ENCODE measurements at regions not wholly inside any gene's neighbourhood (a gene's known extent, or its start where the extent isn't known, plus 50 kb on each side); places are given as distances from the start of the nearest gene placed in this dataset.

DNA sequence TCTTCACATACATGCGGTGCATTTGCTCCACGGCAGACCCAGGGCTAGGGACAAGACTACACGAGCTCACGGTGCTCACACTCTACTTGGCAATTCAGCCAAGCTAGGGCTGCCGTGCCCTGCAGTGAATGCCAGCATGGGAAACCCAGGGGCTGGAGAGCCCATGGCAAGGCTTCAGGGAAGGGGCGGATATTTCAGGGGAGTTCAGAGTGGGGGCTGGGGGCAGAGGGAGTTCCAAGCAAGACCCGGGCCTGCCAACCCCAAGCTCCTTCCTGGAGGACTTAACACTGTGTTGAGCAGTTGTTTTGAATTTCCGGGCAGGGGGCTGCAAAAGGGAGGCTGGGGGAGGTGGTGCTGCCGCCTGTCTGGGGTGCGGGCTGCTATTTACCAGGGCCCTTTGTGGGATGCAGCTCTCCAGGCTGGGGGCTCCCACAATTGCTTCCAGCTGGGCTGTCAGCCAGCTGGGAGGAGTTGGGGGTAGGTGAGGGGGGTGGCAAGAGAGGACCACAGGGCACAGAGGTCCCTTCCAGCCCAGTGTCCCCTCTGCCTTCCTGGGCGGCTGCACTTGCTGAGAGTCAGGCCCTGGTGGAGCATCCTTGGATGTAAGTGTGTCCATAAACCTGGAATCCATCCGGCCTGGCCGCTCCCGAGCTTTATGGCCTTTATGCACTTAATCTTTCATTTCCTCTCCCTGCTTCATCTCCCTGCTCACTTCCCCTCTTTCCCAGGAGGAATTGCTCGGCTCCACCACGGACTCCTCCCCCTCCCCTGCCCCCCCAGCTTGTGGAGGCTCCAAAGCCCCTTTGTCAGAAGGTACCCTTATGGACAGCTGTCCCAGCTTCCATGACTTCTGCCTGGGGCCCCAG lies 55.8 kb upstream of the SSBP3 start:
- TF ChIP-seq, protein P1, sequence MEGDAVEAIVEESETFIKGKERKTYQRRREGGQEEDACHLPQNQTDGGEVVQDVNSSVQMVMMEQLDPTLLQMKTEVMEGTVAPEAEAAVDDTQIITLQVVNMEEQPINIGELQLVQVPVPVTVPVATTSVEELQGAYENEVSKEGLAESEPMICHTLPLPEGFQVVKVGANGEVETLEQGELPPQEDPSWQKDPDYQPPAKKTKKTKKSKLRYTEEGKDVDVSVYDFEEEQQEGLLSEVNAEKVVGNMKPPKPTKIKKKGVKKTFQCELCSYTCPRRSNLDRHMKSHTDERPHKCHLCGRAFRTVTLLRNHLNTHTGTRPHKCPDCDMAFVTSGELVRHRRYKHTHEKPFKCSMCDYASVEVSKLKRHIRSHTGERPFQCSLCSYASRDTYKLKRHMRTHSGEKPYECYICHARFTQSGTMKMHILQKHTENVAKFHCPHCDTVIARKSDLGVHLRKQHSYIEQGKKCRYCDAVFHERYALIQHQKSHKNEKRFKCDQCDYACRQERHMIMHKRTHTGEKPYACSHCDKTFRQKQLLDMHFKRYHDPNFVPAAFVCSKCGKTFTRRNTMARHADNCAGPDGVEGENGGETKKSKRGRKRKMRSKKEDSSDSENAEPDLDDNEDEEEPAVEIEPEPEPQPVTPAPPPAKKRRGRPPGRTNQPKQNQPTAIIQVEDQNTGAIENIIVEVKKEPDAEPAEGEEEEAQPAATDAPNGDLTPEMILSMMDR (conservative IDR thresholded peaks at IDR 0.05; ENCODE audit: low read length) = no peak
- TF ChIP-seq EZH2phosphoT487 (IDR thresholded peaks at IDR 0.05; ENCODE audit: borderline replicate concordance, low read depth, low read length) = no peak

Data from OCI-LY7 (cell line).